NCI-H2227 (cell line): ENCODE measurements at regions not wholly inside any gene's neighbourhood (a gene's known extent, or its start where the extent isn't known, plus 50 kb on each side); places are given as distances from the start of the nearest gene placed in this dataset.
"Not testable (repeated sequence)": the region's sequence is repeated elsewhere in the genome, so short reads cannot be mapped to it uniquely, and the experiment has no call there.

Experiments
- DNase-seq: peaks from one replicate; lab custom pipeline; 2025; ENCODE audit not compliant: unreplicated experiment; lab: John Stamatoyannopoulos, UW

DNA sequence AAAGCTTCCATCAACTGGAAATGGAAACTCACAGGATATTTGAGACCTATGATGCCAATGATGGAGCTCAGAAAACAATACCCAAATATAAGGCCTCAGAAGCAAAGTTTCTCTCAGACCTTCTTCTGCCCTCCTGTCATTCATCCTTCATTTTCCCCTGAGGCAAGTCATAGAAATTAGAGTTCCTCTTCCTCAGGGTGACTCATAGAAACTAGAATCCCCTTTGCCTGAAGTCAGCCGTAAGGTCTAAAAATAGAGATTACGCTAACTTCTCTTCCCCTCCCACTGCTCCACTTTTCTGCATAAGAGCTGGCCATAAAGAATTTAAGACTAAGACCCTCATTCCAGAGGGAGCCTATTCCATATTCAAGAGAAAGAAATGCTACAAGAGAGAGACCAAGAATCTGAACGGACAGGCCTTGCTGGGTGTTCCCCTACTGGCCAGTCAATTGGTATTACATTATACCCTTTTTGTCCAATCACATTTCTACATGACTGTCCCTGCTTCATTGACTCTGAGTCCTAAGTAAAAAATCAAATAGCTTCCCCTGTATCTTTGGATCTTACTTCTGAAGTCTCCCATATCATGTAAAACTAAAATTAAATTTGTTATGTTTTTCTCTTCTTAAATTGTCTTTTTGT lies 994.9 kb downstream of the ADGRL2 start:
- DNase-seq, result no peak

DNA sequence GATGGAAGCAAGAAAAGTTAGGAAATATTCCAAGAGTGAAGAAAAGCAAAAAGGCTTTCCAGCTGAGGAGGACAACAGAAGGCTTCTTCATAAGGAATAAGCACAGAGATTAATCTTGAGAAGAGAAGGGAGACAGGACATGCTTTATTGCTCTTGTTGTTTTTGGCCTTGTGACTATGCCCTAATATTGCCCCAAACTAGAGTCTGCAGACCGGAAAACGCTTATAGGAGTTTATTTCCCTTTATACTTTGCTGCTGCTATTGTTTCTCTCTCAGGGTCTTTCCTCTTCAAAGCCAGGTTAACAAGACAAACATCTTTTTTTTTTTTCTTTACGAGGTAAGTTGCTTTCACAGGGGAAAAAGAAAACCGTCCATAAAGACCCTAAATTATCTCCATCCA lies 991.4 kb downstream of the ADGRL2 start:
- no peak for DNase-seq

DNA sequence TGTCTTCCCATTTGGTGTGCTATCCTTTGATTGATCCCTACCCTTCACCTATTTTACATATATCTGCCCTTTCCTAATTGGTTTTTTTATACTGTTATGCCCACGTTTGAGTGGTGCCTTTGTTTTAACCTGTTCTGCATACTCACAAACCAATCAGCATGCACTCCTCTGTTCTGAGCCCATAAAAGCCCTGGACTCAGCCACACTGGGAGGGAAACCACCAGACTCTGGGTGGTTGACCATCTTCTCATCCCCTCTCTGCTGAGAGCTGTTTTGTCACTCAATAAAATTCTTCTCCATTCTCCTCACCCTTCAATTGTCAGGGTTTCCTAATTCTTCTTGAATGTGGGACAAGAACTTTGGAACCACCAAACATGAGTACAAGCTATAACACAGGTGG lies 989.8 kb downstream of the ADGRL2 start:
- no peak for DNase-seq

DNA sequence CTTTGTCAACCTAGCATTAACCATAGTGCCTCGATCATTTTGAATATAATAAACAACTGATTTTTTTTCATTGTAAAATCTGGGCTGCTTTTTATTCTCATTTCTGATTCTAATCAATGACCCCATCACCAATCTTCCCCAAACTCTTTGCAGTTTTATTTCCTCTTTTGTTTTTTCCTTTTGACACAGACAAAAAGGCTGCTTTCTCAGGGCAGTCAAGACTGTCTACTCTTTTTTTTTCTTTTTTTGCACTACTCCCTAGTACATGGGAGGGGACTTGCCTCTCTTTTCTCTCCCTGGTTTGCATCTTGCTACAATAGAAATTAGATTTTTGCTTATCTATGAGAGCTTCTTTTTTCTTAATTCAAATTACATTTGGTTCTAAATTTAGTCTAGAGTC lies 987.9 kb downstream of the ADGRL2 start:
- DNase-seq, result no peak

DNA sequence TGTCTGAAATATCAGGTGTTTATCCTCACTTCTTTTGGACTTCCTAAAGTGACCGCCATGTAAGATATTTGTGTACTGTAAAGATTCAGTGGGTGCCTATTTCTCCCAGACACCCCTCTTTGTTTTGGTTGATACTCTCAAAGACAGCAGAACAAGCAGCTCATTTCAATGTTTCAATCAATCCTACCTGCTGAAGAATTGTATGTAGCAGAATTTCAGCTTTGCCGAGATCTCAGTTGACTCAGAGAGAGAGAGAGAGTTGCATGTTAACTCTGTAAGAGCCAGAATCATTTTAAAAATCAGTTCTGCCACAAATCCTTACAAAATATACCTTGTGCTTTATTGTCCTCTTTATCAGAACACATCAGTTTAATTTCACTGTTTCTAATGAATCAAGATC lies 987.3 kb downstream of the ADGRL2 start:
- no peak for DNase-seq

DNA sequence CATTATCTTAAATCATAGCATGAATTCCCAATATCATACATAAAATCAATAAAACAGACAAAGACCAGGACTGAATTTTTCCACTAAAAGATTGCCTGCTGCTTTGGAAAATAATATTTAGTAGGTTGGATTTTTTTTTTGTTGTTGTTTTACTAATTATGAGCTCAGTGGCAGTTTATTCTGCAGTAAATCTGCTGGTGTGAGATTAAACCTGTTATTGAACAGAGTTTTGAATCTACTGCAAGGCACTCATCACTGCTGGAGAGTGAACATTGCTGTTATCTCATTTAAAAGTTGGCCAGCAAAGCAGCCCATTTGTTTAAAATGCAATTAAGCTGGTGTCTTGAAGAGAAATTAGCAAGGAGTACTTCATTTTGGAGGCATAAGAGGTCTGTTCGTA lies 986.1 kb downstream of the ADGRL2 start:
- no peak for DNase-seq

DNA sequence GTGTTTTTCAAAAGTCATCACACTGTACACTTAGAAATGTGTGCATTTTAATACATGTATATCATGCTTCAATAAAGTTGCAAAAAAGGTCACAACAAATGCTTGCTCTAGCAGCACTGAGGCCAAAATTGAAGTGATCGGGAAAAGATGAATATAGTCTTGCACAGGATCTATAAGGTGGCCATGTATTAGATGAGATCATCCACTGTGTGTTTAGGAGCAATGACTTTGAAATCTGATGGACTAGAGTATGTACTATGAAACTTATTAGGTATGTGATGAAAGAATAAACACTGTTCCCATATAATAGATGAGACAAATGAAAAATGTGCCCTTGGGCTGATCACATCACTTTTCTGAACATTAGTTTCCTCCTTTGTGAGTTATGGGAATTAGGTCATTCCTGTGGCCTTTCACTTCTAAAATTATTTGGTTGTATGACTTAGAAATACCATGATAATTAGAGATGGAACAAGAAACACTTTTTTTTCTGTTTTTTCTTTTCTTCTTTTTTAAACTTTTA lies 984.6 kb downstream of the ADGRL2 start:
- no peak for DNase-seq

DNA sequence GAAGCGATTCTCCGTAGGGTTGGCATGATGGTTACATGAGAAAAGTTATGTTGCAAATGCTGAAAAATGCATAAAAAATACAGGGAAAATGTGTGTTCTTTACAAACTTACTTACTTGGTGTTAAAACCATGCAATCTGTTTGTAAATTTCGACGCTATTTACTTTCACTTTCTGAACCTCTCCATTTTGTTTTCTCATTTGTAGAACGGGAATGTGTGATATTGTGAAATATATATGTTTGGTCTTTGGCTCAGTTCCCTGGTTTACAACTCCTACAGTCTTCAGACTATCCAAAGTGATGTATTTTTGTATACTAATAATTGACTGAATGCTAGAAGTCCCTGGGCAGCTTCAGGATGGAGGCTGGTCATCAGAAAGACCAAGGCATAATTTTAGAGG lies 982.3 kb downstream of the ADGRL2 start:
- no peak for DNase-seq

DNA sequence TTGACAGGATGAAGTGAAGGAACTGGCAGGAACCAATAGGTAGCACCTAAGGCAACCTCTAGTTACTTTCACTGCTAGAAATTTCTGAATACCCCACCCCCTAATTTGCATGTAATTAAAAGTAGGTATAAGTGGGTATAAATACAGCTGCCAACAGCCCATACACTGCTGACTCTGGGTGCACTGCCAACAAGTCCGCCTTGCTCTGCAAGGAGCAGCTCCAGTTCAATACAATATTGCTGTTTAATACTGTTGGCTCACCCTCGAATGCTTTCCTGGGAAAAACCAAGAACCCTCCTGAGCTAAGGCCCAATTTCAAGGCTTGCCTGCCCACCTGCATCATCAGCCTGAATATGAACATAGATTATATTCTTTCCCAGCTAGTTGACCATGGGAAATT lies 981.9 kb downstream of the ADGRL2 start:
- DNase-seq, result no peak

DNA sequence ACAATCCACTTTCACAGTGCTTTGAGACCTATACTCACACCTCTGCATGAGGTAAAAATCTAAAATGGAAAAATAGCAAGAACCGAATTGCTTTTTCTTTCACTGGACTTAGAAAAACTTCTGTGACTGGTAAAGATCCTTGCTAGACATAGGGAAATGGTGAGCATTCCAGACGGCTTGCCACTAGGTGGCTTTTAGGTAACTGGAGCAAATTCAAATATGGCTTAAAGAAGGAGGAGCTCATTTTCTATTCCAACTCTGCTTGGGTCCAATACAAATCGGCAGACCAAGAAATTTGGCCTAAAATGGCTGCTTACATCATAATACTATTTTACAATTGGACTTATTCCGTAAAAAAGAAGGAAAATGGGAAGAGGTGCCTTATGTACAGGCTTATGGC lies 977.9 kb downstream of the ADGRL2 start:
- no peak for DNase-seq

DNA sequence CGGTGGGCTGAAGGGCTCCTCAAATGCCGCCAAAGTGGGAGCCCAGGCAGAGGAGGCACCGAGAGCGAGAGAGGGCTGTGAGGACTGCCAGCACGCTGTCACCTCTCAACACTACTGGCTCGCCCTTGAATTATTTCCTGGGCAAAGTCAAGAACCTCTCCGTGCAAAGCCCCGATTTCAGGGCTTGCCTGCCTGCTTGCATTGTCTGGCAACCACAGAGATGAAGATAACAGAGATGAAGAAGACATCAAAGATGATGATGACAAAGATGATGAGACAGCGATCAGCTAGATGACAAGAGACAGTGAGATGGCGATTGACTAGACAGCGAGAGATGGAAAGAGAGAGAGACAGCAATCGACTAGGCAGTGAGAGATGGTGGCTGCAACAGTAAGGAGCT lies 976.5 kb downstream of the ADGRL2 start:
- DNase-seq, result no peak

DNA sequence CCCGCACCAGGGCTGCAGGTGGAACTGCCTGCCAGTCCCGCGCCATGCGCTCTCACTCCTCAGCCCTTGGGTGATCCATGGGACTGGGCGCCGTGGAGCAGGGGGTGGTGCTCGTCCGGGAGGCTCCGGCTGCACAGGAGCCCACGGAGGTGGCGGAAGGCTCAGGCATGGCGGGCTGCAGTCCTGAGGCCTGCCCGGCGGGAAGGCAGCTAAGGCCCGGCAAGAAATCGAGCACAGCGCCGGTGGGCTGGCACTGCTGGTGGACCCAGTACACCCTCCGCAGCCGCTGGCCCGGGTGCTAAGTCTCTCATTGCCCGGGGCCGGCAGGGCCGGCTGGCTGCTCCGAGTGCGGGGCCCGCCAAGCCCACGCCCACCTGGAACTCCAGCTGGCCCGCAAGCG lies 976.0 kb downstream of the ADGRL2 start:
- not testable (repeated sequence) for DNase-seq

DNA sequence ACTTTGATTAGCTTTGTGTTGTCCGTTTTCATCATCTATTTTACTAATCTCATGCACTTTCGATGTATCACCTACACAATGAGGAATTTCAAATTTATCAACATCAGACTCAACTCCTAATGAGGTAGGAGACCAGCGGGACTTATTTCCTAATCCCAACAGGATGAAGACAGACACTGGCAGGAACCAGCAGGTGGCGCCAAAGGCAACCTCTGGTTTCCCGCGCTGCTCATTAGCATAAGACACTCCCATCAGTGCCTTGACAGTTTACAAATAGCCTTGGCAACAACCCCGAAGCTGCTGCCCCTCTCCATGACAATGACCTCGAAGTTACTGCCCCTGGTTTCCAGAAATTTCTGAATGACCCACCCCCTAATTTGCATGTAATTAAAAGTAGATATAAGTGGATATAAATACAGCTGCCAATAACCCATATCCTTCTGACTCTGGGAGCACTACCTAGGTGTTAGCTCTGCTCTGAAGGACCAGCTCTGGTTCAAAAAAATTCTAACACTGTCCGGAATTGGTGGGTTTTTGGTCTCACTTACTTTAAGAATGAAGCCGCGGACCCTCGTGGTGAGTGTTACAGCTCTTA lies 974.8 kb downstream of the ADGRL2 start:
- no peak for DNase-seq

DNA sequence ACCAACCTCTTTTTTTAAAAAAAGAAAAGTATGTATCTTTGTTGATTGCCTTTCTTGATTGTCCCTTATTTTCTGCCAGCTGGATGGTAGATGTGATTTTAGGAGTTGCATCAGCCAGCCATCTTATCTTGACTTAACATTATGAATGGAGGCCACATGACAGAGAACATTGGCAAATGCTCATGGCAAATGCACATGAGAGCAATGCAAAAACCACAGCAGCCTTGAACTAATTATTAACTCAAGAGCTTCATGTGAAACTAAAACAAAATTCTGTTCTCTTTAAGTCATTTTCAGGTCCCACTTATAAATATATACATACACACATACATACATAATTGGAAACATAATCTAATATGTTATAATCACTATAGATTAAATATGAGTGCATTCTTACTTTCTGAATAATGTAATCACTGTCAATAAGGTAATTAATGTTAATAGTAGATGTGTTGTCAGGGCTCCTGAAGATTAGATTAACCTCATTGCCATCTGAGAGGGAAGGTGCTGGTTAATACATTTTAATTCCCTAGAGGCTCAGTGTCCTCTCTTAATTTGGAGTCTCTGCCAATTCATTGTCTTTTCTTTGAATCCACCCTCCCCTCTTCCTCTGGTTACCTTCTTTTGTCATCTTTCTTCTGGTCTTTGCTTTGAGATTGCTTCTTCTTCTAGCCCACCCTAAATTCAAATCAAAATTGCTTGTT lies 962.2 kb downstream of the ADGRL2 start:
- no peak for DNase-seq

DNA sequence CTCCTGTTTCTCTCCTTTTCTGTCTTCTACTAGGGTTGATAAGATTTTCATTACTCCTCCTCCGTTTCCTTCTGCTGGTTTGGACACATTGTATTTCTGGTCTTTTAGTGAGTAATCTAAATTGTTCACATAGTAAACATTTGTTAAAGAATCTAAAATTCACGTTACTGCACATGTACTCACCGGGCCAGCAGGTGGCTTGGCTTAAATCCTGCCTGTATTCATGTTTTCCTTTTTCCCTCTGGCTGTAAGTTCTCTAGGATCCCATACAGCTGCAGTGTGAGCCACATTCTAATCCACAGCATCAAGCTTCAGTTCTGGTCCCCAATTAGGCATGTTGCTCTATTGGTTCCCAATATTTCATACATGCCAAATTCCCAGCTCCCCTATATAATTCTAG lies 958.3 kb downstream of the ADGRL2 start:
- no peak for DNase-seq

DNA sequence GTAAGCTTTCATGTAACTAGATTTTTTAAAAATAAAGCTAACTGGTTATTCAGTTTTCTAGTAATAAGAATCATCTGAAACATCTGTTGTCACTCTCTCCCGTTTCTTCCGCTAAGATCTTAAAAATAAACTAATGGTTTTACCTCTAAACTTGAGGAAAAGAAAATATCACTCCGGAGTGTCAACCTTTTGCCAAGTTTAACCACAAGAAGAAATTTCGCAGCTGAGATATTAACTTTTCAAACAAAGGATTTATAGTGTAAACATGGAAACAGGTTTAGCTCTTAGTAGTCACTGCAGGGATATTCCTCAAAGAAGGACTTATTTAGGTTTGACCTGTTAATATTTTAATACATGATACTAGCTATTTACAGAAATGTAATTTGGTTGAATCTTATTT lies 954.9 kb downstream of the ADGRL2 start:
- no peak for DNase-seq

DNA sequence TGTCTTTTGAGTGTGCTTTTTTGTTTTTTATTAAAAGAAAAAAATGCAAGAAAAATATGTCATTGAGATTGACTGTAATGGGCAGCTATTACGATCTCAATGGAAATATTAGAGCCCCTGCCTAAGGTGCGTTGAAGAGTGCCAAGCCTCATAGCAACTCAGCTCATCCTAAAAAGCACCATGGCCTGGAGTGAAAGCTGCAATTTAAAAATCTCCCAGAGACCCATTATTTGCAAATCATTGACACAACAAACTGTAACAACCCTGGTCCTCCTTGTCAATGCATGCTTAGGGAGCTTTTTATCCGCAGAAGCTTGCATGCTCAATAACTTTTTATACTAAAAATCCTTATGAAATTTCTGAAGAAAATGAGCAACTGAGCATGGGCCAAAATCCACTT lies 954.5 kb downstream of the ADGRL2 start:
- no peak for DNase-seq

DNA sequence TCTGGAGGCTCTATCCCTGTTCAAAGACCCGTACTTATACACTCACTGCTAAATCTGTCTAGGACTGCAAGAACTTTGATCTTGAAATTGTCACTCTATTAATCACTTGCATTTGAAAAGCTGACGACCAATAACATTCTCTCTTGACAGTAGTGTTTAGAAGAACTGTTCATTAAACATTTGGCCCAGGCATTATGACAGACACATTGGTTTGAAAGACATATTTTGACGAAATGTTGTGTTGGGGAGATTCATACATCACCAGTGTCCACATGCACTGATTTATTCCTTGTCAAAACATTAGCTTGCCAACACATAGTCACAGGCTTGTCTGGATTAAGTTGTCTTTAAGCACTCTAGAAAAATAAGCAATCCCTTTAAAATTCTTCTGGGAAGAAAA lies 951.3 kb downstream of the ADGRL2 start:
- DNase-seq, result no peak

DNA sequence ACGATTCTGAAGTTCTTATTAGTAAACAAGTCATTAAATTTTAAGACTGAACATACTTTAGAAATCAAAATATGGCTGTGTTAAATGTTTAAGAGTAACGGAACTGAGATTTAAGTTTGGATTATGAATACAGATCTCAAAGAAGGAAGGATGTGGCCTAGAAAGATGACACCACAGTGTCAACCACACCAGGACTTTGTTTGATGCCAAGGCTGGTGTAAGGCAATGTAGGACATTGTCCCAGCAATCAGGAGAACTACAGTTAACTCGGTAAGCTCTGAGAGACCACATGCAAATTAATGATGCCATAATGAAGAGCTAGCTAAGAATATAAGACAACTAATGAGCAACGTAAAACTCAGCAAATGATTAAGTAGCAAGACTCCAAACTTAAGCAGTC lies 932.9 kb downstream of the ADGRL2 start:
- DNase-seq, result no peak

DNA sequence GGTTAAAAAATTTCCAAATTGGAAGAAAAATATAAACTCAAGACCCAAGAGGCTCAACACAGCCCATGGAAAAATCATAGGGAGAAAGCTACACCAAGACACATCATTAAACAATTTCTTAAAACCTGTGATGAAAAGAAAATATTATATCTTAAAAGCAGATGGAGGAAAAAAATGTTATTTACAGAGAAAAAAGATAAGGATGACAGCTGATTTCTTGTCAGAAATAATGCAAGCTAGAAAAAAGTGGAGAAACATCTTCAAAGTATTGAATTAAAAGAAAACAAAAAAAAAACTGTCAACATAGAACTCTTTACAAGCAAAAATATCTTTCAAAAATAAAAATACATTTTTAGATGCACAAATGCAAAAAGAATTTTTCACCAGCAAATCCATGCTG lies 930.5 kb downstream of the ADGRL2 start:
- no peak for DNase-seq

DNA sequence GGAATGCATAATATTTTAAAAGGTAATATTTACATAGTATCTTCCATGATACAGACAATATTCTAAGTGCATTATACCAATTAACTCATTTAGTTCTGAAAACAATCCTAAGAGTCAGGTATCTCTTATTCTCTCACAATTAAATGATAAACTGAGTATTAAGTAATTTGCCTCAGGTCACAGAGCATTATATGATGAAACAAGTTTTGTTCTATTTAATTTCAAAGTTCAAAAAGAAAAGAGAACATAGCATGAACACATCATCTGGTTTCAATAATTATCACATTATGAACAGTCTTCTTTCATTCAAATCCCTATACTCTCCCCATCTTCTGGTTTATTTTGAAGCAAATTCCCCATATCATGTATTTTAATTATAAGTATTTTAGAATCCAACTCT lies 927.5 kb downstream of the ADGRL2 start:
- DNase-seq, result no peak

DNA sequence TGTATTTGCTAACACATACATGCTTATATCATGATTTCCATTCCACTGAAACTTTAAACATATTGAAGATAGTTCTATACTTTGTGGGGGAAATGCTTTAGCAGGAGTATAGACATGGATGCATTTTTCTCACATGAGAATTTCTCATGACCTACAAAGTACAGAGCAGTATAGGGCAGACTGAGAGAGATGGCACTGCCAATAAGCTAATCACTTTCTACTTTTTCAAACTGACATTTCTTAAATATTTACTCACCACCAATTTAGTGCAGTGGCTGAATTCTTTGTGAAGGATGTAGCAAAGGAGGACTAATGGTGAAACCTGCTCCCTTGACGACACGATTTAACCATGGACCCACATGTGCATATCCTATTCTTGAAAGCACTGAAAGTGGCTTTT lies 923.5 kb downstream of the ADGRL2 start:
- no peak for DNase-seq

DNA sequence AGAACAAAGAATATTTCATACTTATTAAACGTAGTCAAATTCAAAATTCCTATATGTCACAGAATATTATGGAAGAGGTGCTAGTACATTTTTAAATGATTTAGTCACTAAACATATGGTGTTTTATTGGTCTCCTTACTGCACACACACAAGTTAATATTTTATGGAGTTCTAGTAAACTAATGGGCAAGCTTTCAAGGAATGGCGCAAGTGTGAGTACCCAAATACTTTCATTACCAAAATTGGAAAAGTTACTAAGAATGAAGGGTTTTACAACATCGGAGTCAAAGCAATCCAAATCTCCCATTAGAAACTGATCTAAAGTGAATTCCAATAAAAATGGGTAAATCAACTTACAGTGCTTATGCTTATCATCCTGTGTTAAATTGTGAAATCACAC lies 921.9 kb downstream of the ADGRL2 start:
- no peak for DNase-seq
